Osteocyte (in vitro differentiated cells): ENCODE measurements at regions not wholly inside any gene's neighbourhood (a gene's known extent, or its start where the extent isn't known, plus 50 kb on each side); places are given as distances from the start of the nearest gene placed in this dataset.

Source experiments
- DNase-seq: peaks from one replicate; pipeline ENCODE4 v3.0.0; 2021; ENCODE audit warnings: mixed read lengths; ENCODE audit not compliant: unreplicated experiment; ENCODE audit errors: extremely low spot score
- H3K27ac Mint-ChIP-seq: one replicate; pipeline ENCODE4 v1.8.0; 2021; ENCODE audit warnings: mild to moderate bottlenecking, mixed read lengths; ENCODE audit not compliant: unreplicated experiment
- H3K27me3 Mint-ChIP-seq: one replicate; pipeline ENCODE4 v1.8.0; 2021; ENCODE audit warnings: mixed read lengths; ENCODE audit not compliant: unreplicated experiment
- H3K36me3 Mint-ChIP-seq: one replicate; pipeline ENCODE4 v1.8.0; 2021; ENCODE audit warnings: mixed read lengths; ENCODE audit not compliant: unreplicated experiment
- H3K4me1 Mint-ChIP-seq: one replicate; pipeline ENCODE4 v1.8.0; 2021; ENCODE audit warnings: mixed read lengths; ENCODE audit not compliant: unreplicated experiment
- H3K4me3 Mint-ChIP-seq: one replicate; pipeline ENCODE4 v1.8.0; 2021; ENCODE audit warnings: mild to moderate bottlenecking, moderate library complexity, mixed read lengths; ENCODE audit not compliant: unreplicated experiment
- H3K9me3 Mint-ChIP-seq: one replicate; pipeline ENCODE4 v1.8.0; 2021; ENCODE audit warnings: mixed read lengths; ENCODE audit not compliant: unreplicated experiment
- CTCF ChIP-seq: fragments of 200-600 bp; sonication (generic); IDR thresholded peaks from 2 replicates; pipeline ENCODE4 v1.5.0; 2021; ENCODE audit warnings: antibody characterized with exemption, mild to moderate bottlenecking, moderate library complexity

GRCh38 chr10:8591640-8592039 is 537.2 kb downstream of the GATA3 start:
- H3K36me3 Mint-ChIP-seq: no peaks in the 10 kb centered on the region
- peaks cover 41% of the 10 kb centered on the region for H3K9me3 Mint-ChIP-seq
- no peak for DNase-seq
- H3K4me3 Mint-ChIP-seq: no peak overlapping the region
- no peak for TF ChIP-seq CTCF
- H3K27me3 Mint-ChIP-seq: no peaks in the 10 kb centered on the region
- H3K27ac Mint-ChIP-seq: no peak overlapping the region
- no peaks in the 10 kb centered on the region for H3K4me1 Mint-ChIP-seq

- no peaks in the 10 kb centered on the region for H3K27me3 Mint-ChIP-seq
- no peaks in the 10 kb centered on the region for H3K36me3 Mint-ChIP-seq
- H3K27ac Mint-ChIP-seq: no peak overlapping the region
- no peaks in the 10 kb centered on the region for H3K4me1 Mint-ChIP-seq
- DNase-seq: no peak
- no peak overlapping the region for H3K4me3 Mint-ChIP-seq
- peaks cover 26% of the 10 kb centered on the region for H3K9me3 Mint-ChIP-seq
- no peak for TF ChIP-seq CTCF
These were observed 539.7 kb downstream of the GATA3 start for GRCh38 chr10:8594176-8594575.

- H3K27ac Mint-ChIP-seq: no peak overlapping the region
These were observed 540.2 kb downstream of the GATA3 start for GRCh38 chr10:8594711-8595110.

GRCh38 chr10:8595140-8595539 is 540.7 kb downstream of the GATA3 start:
- no peaks in the 10 kb centered on the region for H3K27me3 Mint-ChIP-seq
- H3K4me1 Mint-ChIP-seq: no peaks in the 10 kb centered on the region
- H3K4me3 Mint-ChIP-seq: no peak overlapping the region
- no peak overlapping the region for H3K27ac Mint-ChIP-seq
- peaks cover 29% of the 10 kb centered on the region for H3K9me3 Mint-ChIP-seq
- no peak for TF ChIP-seq CTCF
- no peaks in the 10 kb centered on the region for H3K36me3 Mint-ChIP-seq
- no peak for DNase-seq

More at GRCh38 chr10:8594711-8595110, 540.2 kb downstream of the GATA3 start:
- Mint-ChIP-seq H3K27me3 (no peaks in the 10 kb centered on the region), H3K9me3 (peaks cover 28% of the 10 kb centered on the region), H3K4me1 (no peaks in the 10 kb centered on the region), H3K4me3 (no peak overlapping the region), H3K36me3 (no peaks in the 10 kb centered on the region)
- no peak for TF ChIP-seq CTCF
- DNase-seq: no peak

GRCh38 chr10:8596929-8597472 is 542.5 kb downstream of the GATA3 start:
- Mint-ChIP-seq H3K36me3 (no peaks in the 10 kb centered on the region), H3K4me1 (no peaks in the 10 kb centered on the region), H3K9me3 (peaks cover 29% of the 10 kb centered on the region), H3K4me3 (no peak overlapping the region), H3K27me3 (no peaks in the 10 kb centered on the region), H3K27ac (no peak overlapping the region)
- no peak for DNase-seq
- TF ChIP-seq CTCF: no peak
